ENCODE measurements at regions not wholly inside any gene's neighbourhood (a gene's known extent, or its start where the extent isn't known, plus 50 kb on each side); places are given as distances from the start of the nearest gene placed in this dataset.

- ChIA-PET POLR2A (interaction anchor here (0.6 kb wide), 1 partner anchor 595 kb away, joined by 3 read pairs; no protein-coding TSS in a partner anchor), CTCF (no interaction called here)
- no peak for DNase-seq
- H3K4me2 ChIP-seq (replicated peaks; ENCODE audit: low read depth, low read length, poor library complexity, severe bottlenecking): no peak overlapping the region
- H3K27me3 ChIP-seq (replicated peaks in 1 of 4; ENCODE audit: control extremely low read depth in 1 of 4, control insufficient read depth in 3 of 4, insufficient read depth in 4 of 4, low read length in 3 of 4): peaks cover 0 to 8% (median 0%) of the 10 kb centered on the region in 4 experiments
- ATAC-seq (ENCODE audit: low read depth): no peak
- Mint-ChIP-seq H3K27ac (no peak overlapping the region), H3K9me3 (ENCODE audit: insufficient read depth) (no peaks in the 10 kb centered on the region), H3K27me3 (peaks cover 10% of the 10 kb centered on the region), H3K4me1 (peaks cover 17% of the 10 kb centered on the region), H3K4me3 (no peak overlapping the region)
- whole genome bisulfite sequencing (ENCODE audit: insufficient coverage): 87% methylated on average over 2 of the region's 2 CpGs
- peaks cover 0 to 6% (median 0%) of the 10 kb centered on the region in 3 donors for H3K9me3 ChIP-seq (ENCODE audit: control extremely low read depth in 1 of 3, control insufficient read depth in 2 of 3, insufficient read depth in 1 of 3, low read length in 2 of 3)
- peaks cover 11 to 16% of the 10 kb centered on the region in 2 donors for H3K4me1 ChIP-seq (ENCODE audit: control insufficient read depth in 2 of 2, insufficient read depth in 2 of 2, low read length in 2 of 2)
- H3K4me3 ChIP-seq (ENCODE audit: control extremely low read depth in 1 of 5, extremely low read depth in 1 of 5, insufficient read depth in 1 of 5, low read depth in 2 of 5, low read length in 4 of 5): no peak overlapping the region
- TF ChIP-seq EZH2 (IDR thresholded peaks at IDR 0.05; ENCODE audit: borderline replicate concordance, insufficient read depth, low read depth, low read length, poor library complexity, severe bottlenecking): no peak
- no peak for TF ChIP-seq CTCF (IDR thresholded peaks at IDR 0.05)
- intact Hi-C loops (cut with micrococcal nuclease): no loop called here
- H3K79me2 ChIP-seq (ENCODE audit: control insufficient read depth, insufficient read depth, low read length): no peaks in the 10 kb centered on the region
- no peak overlapping the region for H3K9ac ChIP-seq (ENCODE audit: low read length)
- no peaks in the 10 kb centered on the region for H4K20me1 ChIP-seq (ENCODE audit: control insufficient read depth, insufficient read depth, low read length, poor library complexity, severe bottlenecking)
- H3K27ac ChIP-seq (ENCODE audit: low read length in 2 of 2): no peak overlapping the region
- no peaks in the 10 kb centered on the region for H3K36me3 ChIP-seq (replicated peaks in 1 of 2; ENCODE audit: control extremely low read depth in 1 of 2, control insufficient read depth in 1 of 2, extremely low read depth in 1 of 2, insufficient read depth in 2 of 2, low read length in 1 of 2)
- no peak overlapping the region for H2AFZ ChIP-seq (ENCODE audit: insufficient read depth, low read depth, low read length, poor library complexity, severe bottlenecking)
Observed at GRCh38 chr10:22137542-22137941, 80.3 kb downstream of the EBLN1 start.

DNA sequence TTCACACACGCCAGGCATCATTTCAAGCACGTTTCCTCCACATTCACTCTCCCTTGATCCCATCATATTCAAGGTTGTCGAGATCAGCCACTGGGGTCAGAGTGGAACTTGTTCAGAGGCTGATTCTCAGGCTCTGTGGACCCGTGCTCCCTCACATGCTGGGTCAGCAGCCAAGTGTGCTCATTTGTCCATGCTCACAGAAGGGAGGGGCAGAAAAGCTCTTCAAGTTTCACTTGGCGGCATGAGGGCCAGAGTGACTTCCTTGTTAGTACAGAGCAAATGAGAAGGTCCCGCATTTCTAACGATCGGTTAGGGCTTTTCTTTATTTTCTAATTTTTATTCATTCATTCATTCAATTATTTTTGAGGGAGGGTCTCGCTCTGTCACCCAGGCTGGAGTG, 82.2 kb downstream of the EBLN1 start:
- Histone ChIP-seq H3K9ac (ENCODE audit: low read length) (no peak overlapping the region), H3K4me3 (ENCODE audit: control extremely low read depth in 1 of 5, extremely low read depth in 1 of 5, insufficient read depth in 1 of 5, low read depth in 2 of 5, low read length in 4 of 5) (no peak overlapping the region), H4K20me1 (ENCODE audit: control insufficient read depth, insufficient read depth, low read length, poor library complexity, severe bottlenecking) (no peaks in the 10 kb centered on the region), H3K4me1 (ENCODE audit: control insufficient read depth in 2 of 2, insufficient read depth in 2 of 2, low read length in 2 of 2) (peaks cover 11 to 16% of the 10 kb centered on the region in 2 donors), H3K9me3 (ENCODE audit: control extremely low read depth in 1 of 3, control insufficient read depth in 2 of 3, insufficient read depth in 1 of 3, low read length in 2 of 3) (peaks cover 0 to 6% (median 0%) of the 10 kb centered on the region in 3 donors), H3K4me2 (replicated peaks; ENCODE audit: low read depth, low read length, poor library complexity, severe bottlenecking) (no peak overlapping the region), H3K36me3 (replicated peaks in 1 of 2; ENCODE audit: control extremely low read depth in 1 of 2, control insufficient read depth in 1 of 2, extremely low read depth in 1 of 2, insufficient read depth in 2 of 2, low read length in 1 of 2) (no peaks in the 10 kb centered on the region), H3K27ac (ENCODE audit: low read length in 2 of 2) (no peak overlapping the region), H2AFZ (ENCODE audit: insufficient read depth, low read depth, low read length, poor library complexity, severe bottlenecking) (no peak overlapping the region), H3K79me2 (ENCODE audit: control insufficient read depth, insufficient read depth, low read length) (no peaks in the 10 kb centered on the region), H3K27me3 (replicated peaks in 1 of 4; ENCODE audit: control extremely low read depth in 1 of 4, control insufficient read depth in 3 of 4, insufficient read depth in 4 of 4, low read length in 3 of 4) (peaks cover 0 to 8% (median 0%) of the 10 kb centered on the region in 4 experiments)
- no peak overlapping the region for H3K27ac Mint-ChIP-seq
- H3K9me3 Mint-ChIP-seq (ENCODE audit: insufficient read depth): no peaks in the 10 kb centered on the region
- peaks cover 10% of the 10 kb centered on the region for H3K27me3 Mint-ChIP-seq
- no peak for TF ChIP-seq CTCF (IDR thresholded peaks at IDR 0.05)
- TF ChIP-seq EZH2 (IDR thresholded peaks at IDR 0.05; ENCODE audit: borderline replicate concordance, insufficient read depth, low read depth, low read length, poor library complexity, severe bottlenecking): no peak
- ChIA-PET POLR2A (no interaction called here), CTCF (no interaction called here)
- intact Hi-C loops (cut with micrococcal nuclease): no loop called here
- no peak for DNase-seq
- 93% methylated on average over 4 of the region's 9 CpGs for WGBS (ENCODE audit: insufficient coverage)
- no peak for ATAC-seq (ENCODE audit: low read depth)
- H3K4me3 Mint-ChIP-seq: no peak overlapping the region
- peaks cover 17% of the 10 kb centered on the region for H3K4me1 Mint-ChIP-seq
